ENCODE measurements at regions not wholly inside any gene's neighbourhood (a gene's known extent, or its start where the extent isn't known, plus 50 kb on each side); places are given as distances from the start of the nearest gene placed in this dataset.

DNA sequence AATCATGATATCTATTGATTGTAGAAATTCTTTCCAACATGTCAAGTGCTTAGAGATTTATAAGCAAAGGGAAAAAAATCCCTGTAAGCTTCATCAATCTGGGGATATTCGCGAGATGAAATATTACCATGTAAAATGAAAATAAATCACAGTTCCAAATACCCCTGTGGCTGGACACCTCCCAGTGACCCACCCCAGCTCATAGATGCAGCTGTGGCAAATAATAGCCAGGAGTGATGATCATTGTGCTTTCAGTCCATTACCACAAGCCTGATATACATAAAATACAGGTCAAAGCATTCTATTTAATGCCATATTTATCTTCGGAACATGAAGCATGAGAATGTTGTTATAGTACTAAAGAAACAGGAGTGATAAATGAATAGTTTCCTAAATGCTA is 274.9 kb upstream of the LRRC7 start:
- TF ChIP-seq, protein P1, sequence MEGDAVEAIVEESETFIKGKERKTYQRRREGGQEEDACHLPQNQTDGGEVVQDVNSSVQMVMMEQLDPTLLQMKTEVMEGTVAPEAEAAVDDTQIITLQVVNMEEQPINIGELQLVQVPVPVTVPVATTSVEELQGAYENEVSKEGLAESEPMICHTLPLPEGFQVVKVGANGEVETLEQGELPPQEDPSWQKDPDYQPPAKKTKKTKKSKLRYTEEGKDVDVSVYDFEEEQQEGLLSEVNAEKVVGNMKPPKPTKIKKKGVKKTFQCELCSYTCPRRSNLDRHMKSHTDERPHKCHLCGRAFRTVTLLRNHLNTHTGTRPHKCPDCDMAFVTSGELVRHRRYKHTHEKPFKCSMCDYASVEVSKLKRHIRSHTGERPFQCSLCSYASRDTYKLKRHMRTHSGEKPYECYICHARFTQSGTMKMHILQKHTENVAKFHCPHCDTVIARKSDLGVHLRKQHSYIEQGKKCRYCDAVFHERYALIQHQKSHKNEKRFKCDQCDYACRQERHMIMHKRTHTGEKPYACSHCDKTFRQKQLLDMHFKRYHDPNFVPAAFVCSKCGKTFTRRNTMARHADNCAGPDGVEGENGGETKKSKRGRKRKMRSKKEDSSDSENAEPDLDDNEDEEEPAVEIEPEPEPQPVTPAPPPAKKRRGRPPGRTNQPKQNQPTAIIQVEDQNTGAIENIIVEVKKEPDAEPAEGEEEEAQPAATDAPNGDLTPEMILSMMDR (IDR thresholded peaks at IDR 0.05), result no peak
- TF ChIP-seq POLR2A (IDR thresholded peaks at IDR 0.05), result no peak

All from sigmoid colon (tissue), 3 donors.